Skeletal muscle tissue (tissue), 3 donors: ENCODE measurements at regions not wholly inside any gene's neighbourhood (a gene's known extent, or its start where the extent isn't known, plus 50 kb on each side); places are given as distances from the start of the nearest gene placed in this dataset.

ENCODE experiments used
- H3K27ac ChIP-seq: one replicate; pipeline ENCODE4 v1.7.0; 2013; ENCODE audit warnings: mild to moderate bottlenecking, low read depth, low read length, inconsistent platforms
- H3K27me3 ChIP-seq, 3 donors: one replicate each; pipeline ENCODE4 v1.7.0; 2013; ENCODE audit warnings: low read length in 3 of 3; ENCODE audit not compliant: control insufficient read depth in 3 of 3, insufficient read depth in 3 of 3
- H3K36me3 ChIP-seq, 3 donors: one replicate each; pipeline ENCODE4 v1.7.0; 2013; ENCODE audit warnings: low read length in 3 of 3; ENCODE audit not compliant: control insufficient read depth in 3 of 3, insufficient read depth in 3 of 3
- H3K4me1 ChIP-seq, 3 donors: one replicate each; pipeline ENCODE4 v1.7.0; 2013; ENCODE audit warnings: low read length in 3 of 3, mild to moderate bottlenecking in 3 of 3; ENCODE audit not compliant: control insufficient read depth in 3 of 3, insufficient read depth in 3 of 3
- H3K4me3 ChIP-seq, 3 donors: one replicate each; pipeline ENCODE4 v1.7.0; 2013; ENCODE audit warnings: low read length in 3 of 3
- H3K9ac ChIP-seq, 3 donors: one replicate each; pipeline ENCODE4 v1.7.0; 2013; ENCODE audit warnings: low read length in 3 of 3, mild to moderate bottlenecking in 3 of 3, moderate library complexity in 2 of 3, low read depth in 1 of 3
- H3K9me3 ChIP-seq, 3 donors: one replicate each; pipeline ENCODE4 v1.7.0; 2013; ENCODE audit warnings: low read length in 3 of 3; ENCODE audit not compliant: control insufficient read depth in 3 of 3
- donor health status: Osteomylitis.

DNA sequence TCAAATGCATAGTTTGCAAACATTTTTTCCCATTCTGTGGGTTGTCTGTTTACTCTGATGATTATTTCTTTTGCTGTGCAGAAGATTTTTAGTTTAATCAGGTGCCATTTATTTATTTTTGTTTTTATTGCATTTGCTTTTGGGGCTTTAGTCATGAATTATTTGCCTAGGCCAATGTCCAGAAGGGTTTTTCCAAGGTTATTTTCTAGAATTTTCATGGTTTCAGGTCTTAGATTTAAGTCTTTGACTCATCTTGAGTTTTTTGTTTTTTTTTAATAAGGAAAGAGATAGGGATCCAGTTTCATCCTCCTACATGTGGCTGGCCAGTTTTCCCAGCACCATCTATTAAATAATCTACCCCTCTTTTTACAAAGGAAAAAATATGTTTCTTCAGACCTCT lies 57.2 kb upstream of the TMEM260 start:
- Histone ChIP-seq H3K4me3 (no peak overlapping the region), H3K36me3 (no peaks in the 10 kb centered on the region), H3K4me1 (no peaks in the 10 kb centered on the region), H3K27ac (no peak overlapping the region), H3K9ac (no peak overlapping the region), H3K9me3 (no peaks in the 10 kb centered on the region), H3K27me3 (peaks cover 0 to 6% (median 5%) of the 10 kb centered on the region in 3 donors)

GRCh38 chr14:56524971-56525677 lies 54.5 kb upstream of the TMEM260 start:
- H3K27ac ChIP-seq = no peak overlapping the region
- no peaks in the 10 kb centered on the region for H3K36me3 ChIP-seq
- no peaks in the 10 kb centered on the region for H3K9me3 ChIP-seq
- no peak overlapping the region for H3K4me3 ChIP-seq
- H3K27me3 ChIP-seq = peaks cover 0 to 9% (median 7%) of the 10 kb centered on the region in 3 donors
- H3K9ac ChIP-seq = no peak overlapping the region
- no peaks in the 10 kb centered on the region for H3K4me1 ChIP-seq

- no peaks in the 10 kb centered on the region for H3K36me3 ChIP-seq
- H3K4me1 ChIP-seq = no peaks in the 10 kb centered on the region
- peaks cover 0 to 6% (median 6%) of the 10 kb centered on the region in 3 donors for H3K27me3 ChIP-seq
- no peak overlapping the region for H3K4me3 ChIP-seq
- no peak overlapping the region for H3K27ac ChIP-seq
- H3K9me3 ChIP-seq = no peaks in the 10 kb centered on the region
- no peak overlapping the region for H3K9ac ChIP-seq
Measured at GRCh38 chr14:56528927-56529326, 50.7 kb upstream of the TMEM260 start.
